AG09319 (cell line): ENCODE measurements at regions not wholly inside any gene's neighbourhood (a gene's known extent, or its start where the extent isn't known, plus 50 kb on each side); places are given as distances from the start of the nearest gene placed in this dataset.

Experiments
- DNase-seq: peaks from one replicate; pipeline ENCODE4 v3.0.0-alpha.2; 2010; ENCODE audit warnings: low read depth; ENCODE audit errors: extremely low read depth
- TF ChIP-seq, protein P1 (sequence below): IDR thresholded peaks from 2 replicates; pipeline ENCODE4 v1.5.1; 2011; ENCODE audit warnings: low read depth, mild to moderate bottlenecking, inconsistent platforms, low read length, moderate library complexity

DNA sequence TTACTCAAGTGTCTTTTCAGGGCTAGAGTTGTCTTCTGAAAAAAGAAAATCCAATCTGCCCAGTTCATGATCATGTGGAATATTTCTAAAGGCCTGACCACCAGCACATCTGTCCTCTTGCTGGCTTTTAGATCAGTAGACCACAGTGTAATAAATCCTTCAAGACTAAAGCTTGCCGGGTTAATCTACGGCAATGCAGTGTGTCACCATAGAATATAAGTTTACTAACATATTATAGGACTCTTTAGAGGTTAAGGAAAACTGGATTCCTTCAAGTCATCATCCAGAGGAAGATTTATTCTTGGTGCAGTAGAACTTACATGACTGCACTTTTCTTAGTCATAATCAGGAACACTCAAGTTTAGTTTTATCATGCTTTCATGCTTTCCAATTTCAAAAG lies 349.5 kb downstream of the SEMA3D start:
- TF ChIP-seq, protein P1, sequence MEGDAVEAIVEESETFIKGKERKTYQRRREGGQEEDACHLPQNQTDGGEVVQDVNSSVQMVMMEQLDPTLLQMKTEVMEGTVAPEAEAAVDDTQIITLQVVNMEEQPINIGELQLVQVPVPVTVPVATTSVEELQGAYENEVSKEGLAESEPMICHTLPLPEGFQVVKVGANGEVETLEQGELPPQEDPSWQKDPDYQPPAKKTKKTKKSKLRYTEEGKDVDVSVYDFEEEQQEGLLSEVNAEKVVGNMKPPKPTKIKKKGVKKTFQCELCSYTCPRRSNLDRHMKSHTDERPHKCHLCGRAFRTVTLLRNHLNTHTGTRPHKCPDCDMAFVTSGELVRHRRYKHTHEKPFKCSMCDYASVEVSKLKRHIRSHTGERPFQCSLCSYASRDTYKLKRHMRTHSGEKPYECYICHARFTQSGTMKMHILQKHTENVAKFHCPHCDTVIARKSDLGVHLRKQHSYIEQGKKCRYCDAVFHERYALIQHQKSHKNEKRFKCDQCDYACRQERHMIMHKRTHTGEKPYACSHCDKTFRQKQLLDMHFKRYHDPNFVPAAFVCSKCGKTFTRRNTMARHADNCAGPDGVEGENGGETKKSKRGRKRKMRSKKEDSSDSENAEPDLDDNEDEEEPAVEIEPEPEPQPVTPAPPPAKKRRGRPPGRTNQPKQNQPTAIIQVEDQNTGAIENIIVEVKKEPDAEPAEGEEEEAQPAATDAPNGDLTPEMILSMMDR, result no peak
- no peak for DNase-seq

DNA sequence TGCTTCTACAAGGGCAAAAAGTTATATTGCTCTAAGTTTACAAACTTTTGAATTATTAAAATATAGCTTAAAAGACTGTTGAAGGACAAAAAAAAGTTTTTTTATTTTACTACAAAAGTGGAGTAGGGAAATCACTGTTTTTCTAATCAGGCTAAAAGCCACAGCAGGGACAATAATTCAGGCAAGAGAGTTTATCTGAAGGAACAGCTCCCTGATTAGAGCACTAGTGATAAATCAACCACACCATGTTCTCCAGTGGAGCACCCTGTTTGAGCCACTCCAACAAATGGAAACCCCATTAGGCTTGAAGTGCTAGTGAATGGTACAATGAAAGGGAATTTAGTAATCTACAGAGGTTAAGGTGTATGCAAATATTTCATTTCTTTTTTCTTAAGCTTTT lies 357.1 kb downstream of the SEMA3D start:
- no peak for DNase-seq
- TF ChIP-seq, protein P1, result no peak

DNA sequence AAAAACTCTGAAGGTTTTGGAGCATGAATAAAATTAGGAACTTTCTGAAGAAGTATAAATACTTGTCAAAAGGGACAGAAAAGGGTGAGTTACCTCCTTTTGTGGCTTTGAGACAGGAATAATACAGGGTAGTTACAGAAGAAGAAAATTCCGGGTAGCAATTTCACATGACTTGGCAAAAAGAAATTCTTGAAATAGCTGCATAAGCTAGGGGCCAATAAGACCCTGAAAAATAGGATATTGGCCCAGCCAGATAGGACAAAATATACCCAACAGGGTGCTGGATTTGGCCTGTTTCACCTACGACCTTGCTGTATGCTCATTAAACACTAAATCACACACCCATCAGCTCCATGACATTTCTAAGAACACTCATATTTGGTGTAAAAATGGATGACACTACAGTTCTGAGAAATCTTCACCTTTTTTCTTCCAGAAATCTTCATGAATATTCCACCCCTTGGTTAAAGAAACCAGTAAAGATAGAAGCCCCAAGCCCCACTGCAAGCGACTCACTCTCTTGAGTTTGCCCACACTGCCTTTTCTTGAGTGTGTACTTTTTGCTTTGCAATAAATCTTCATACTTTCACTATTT lies 362.7 kb downstream of the SEMA3D start:
- TF ChIP-seq, protein P1, result no peak
- no peak for DNase-seq

DNA sequence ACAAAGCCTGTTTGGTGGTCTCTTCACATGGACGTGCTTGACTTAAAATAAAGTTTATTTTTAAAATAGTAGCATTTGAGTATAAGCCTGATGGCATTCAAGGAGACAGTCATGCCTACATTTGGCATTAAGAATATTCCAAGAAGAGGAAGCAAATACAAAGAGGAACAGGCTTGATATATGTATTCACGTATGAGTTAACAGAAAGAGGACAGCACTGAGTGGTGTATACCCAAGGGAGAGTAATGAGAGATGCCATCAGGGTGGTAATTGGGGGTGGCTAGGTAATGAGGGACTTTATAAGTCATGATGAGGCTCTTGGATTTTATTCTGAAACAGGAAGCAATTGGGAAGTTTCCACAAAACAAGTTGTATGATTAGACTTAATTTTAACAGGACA lies 363.3 kb downstream of the SEMA3D start:
- TF ChIP-seq, protein P1, result no peak
- no peak for DNase-seq

DNA sequence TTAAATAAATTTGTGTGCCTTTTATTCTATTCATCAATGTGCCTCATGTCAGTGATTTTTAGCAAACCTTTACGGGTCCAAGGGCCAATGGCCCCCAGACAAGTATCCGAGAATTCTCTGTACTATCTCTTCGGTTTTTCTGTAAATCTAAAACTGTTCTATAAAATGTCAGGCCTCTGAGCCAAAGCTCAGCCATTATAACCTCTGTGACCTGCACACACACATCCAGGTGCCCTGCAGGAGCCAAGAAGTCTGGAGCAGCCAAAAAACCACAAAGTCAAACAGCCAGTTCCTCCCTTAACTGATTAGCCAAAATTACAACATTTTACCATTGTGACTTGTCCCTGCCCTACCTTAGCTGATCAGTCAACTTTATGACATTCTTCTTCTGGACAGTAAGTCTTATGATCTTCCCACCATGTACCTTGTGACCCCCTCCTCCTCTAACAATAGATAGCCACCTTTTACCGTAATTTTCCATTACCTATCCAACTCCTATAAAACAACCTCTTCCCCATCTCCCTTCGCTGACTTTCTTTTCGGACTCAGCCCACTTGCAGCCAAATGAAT lies 363.8 kb downstream of the SEMA3D start:
- TF ChIP-seq, protein P1, result no peak
- no peak for DNase-seq

DNA sequence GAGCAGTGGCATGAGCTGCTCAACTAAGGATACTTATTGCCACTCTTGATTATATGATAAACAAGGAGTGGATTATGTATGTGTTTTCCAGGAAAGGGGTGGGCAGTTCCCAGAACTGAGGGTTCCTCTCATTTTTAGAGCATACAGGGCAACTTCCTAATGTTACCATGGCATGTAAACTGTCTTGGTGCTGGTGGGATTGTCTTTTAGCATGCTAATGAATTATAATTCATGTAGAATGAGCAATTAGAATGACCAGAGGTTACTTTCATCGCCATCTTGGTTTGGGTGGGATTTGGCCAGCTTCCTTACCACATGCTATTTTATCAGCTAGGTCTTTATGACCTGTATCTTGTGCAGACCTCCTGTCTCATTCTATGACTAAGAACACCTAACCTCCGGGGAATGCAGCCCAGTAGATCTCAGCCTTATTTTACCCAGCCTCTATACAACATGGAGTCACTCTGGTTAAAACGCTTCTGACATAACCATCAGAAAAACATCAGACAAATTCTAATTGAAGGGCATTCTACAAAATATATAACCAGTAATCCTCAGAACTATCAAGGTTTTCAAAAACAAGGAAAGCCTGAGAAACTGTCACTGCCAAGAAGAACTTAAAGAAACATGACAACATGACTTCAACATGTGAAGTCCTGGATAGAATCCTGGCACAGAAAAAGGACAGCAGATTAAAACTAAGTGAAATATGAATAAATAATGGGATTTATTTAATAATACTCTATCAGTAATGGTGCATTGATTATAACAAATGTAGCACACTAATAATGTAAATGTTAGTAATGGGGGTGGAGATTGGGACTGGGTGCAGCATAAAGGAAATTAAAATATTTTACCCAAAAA lies 365.0 kb downstream of the SEMA3D start:
- TF ChIP-seq, protein P1, result no peak
- DNase-seq, result no peak

DNA sequence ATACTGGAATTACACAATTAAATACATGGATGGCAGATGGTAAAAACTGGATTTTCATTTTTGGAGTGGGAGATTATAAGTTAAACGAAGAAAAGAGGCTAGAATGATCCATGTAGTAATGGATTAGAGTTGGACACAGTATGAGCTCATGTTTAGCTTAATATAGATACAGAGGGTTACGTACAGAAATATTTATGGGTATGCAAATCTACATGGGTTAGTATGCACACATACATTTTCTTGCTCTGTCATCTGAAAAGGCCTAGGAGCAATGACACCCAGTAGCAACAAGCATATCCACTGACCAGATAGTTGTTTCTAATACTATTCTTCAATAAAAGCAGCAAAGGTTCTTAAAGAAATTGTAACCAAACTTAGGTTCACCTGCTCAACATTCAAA lies 366.4 kb downstream of the SEMA3D start:
- TF ChIP-seq, protein P1, result no peak
- no peak for DNase-seq
